ENCODE measurements at regions not wholly inside any gene's neighbourhood (a gene's known extent, or its start where the extent isn't known, plus 50 kb on each side); places are given as distances from the start of the nearest gene placed in this dataset.

DNA sequence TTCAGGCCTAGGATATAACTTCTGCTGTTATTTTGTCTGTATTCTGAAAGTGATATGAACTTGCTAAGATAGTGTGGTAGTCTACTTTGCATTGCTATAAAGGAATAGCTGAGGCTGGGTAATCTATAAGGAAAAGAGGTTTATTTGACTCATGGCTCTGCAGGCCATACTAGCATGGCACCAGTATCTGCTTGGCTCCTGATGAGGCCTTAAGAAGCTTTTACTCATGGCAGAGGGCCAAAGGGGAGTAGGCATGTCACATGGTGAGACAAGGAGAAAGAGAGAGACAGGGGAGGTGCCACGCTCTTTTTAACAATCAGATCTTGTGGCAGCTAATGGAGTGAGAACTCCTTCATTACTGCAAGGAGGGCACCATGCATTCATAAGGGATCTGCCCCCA, 247.3 kb downstream of the GPAT3 start:
- TF ChIP-seq, protein P1, sequence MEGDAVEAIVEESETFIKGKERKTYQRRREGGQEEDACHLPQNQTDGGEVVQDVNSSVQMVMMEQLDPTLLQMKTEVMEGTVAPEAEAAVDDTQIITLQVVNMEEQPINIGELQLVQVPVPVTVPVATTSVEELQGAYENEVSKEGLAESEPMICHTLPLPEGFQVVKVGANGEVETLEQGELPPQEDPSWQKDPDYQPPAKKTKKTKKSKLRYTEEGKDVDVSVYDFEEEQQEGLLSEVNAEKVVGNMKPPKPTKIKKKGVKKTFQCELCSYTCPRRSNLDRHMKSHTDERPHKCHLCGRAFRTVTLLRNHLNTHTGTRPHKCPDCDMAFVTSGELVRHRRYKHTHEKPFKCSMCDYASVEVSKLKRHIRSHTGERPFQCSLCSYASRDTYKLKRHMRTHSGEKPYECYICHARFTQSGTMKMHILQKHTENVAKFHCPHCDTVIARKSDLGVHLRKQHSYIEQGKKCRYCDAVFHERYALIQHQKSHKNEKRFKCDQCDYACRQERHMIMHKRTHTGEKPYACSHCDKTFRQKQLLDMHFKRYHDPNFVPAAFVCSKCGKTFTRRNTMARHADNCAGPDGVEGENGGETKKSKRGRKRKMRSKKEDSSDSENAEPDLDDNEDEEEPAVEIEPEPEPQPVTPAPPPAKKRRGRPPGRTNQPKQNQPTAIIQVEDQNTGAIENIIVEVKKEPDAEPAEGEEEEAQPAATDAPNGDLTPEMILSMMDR (IDR thresholded peaks at IDR 0.05; ENCODE audit: low read depth, low read length): no peak
- no peak for TF ChIP-seq POLR2A (IDR thresholded peaks at IDR 0.05; ENCODE audit: extremely low read depth, insufficient read length)
- no peak for TF ChIP-seq MYC (IDR thresholded peaks at IDR 0.05; ENCODE audit: low read depth, low read length)
